HL-60 (cell line): ENCODE measurements at regions not wholly inside any gene's neighbourhood (a gene's known extent, or its start where the extent isn't known, plus 50 kb on each side); places are given as distances from the start of the nearest gene placed in this dataset.

Experiments
- CTCF ChIP-seq: IDR thresholded peaks from one replicate; pipeline ENCODE4 v1.5.1; 2011; ENCODE audit warnings: low read length, control low read depth, inconsistent platforms; ENCODE audit not compliant: insufficient read depth
- POLR2AphosphoS5 ChIP-seq: IDR thresholded peaks from 2 replicates; pipeline ENCODE4 v1.6.1; 2012; ENCODE audit warnings: low read depth

- no peak for TF ChIP-seq POLR2AphosphoS5
- TF ChIP-seq CTCF, result no peak
Measured at GRCh38 chr6:4460586-4461475, 315.4 kb upstream of the CDYL start.
